GM18861 (cell line): ENCODE measurements at regions not wholly inside any gene's neighbourhood (a gene's known extent, or its start where the extent isn't known, plus 50 kb on each side); places are given as distances from the start of the nearest gene placed in this dataset.
"Not testable (repeated sequence)": the region's sequence is repeated elsewhere in the genome, so short reads cannot be mapped to it uniquely, and the experiment has no call there.

Experiments
- ATAC-seq: cut with Tn5 transposase; IDR thresholded peaks from one replicate; pipeline ENCODE4 v1.9.1; 2021; ENCODE audit not compliant: unreplicated experiment

GRCh38 chr1:761791-762190 is 75.3 kb upstream of the OR4F16 start:
- ATAC-seq: not testable (repeated sequence)

- ATAC-seq: not testable (repeated sequence)
These were observed 85.0 kb upstream of the OR4F16 start for GRCh38 chr1:771449-771848.

GRCh38 chr1:777480-778180 is 91.2 kb upstream of the OR4F16 start:
- ATAC-seq: not testable (repeated sequence)

GRCh38 chr1:778451-779278 is 92.2 kb upstream of the OR4F16 start:
- ATAC-seq: peak; percentile 99

GRCh38 chr1:779621-780020 is 93.2 kb upstream of the OR4F16 start:
- not testable (repeated sequence) for ATAC-seq

GRCh38 chr1:788835-789234 is 102.4 kb upstream of the OR4F16 start:
- ATAC-seq: no peak

GRCh38 chr1:789606-790005 is 103.2 kb upstream of the OR4F16 start:
- ATAC-seq: not testable (repeated sequence)

GRCh38 chr1:790388-790930 is 104.0 kb upstream of the OR4F16 start:
- not testable (repeated sequence) for ATAC-seq

- ATAC-seq: not testable (repeated sequence)
These were observed 107.9 kb upstream of the OR4F16 start for GRCh38 chr1:794310-794709.

- not testable (repeated sequence) for ATAC-seq
These were observed 108.6 kb upstream of the OR4F16 start for GRCh38 chr1:794918-795584.

GRCh38 chr1:797649-798048 is 111.2 kb upstream of the OR4F16 start:
- not testable (repeated sequence) for ATAC-seq

- not testable (repeated sequence) for ATAC-seq
These were observed 113.9 kb upstream of the OR4F16 start for GRCh38 chr1:800397-800796.

GRCh38 chr1:804378-805115 is 118.1 kb upstream of the OR4F16 start:
- ATAC-seq: peak; percentile 87

- ATAC-seq: not testable (repeated sequence)
These were observed 118.4 kb upstream of the SAMD11 start for GRCh38 chr1:805310-805709.

GRCh38 chr1:807066-807465 is 116.7 kb upstream of the SAMD11 start:
- not testable (repeated sequence) for ATAC-seq

- ATAC-seq: not testable (repeated sequence)
These were observed 115.9 kb upstream of the SAMD11 start for GRCh38 chr1:807699-808390.

GRCh38 chr1:810949-811348 is 112.8 kb upstream of the SAMD11 start:
- ATAC-seq: not testable (repeated sequence)

- not testable (repeated sequence) for ATAC-seq
These were observed 111.1 kb upstream of the SAMD11 start for GRCh38 chr1:812535-813127.

GRCh38 chr1:814543-814942 is 109.2 kb upstream of the SAMD11 start:
- ATAC-seq: not testable (repeated sequence)
